ENCODE measurements at regions not wholly inside any gene's neighbourhood (a gene's known extent, or its start where the extent isn't known, plus 50 kb on each side); places are given as distances from the start of the nearest gene placed in this dataset.

GRCh38 chr3:36172699-36173098 lies 207.6 kb upstream of the STAC start:
- TF ChIP-seq EZH2 (IDR thresholded peaks at IDR 0.05; ENCODE audit: borderline replicate concordance, low read length) (no peak), CTCF (conservative IDR thresholded peaks at IDR 0.05 in 1 of 2, IDR thresholded peaks at IDR 0.05 in 1 of 2; ENCODE audit: extremely low read depth in 1 of 2, insufficient read depth in 1 of 2, low read depth in 1 of 2, low read length in 2 of 2) (no peak)
